Lower leg skin (tissue), 4 donors: ENCODE measurements at regions not wholly inside any gene's neighbourhood (a gene's known extent, or its start where the extent isn't known, plus 50 kb on each side); places are given as distances from the start of the nearest gene placed in this dataset.
"Not testable (repeated sequence)": the region's sequence is repeated elsewhere in the genome, so short reads cannot be mapped to it uniquely, and the experiment has no call there.

ENCODE experiments used
- DNase-seq, 2 donors: peaks; one replicate each; pipeline ENCODE4 v3.0.0-alpha.2; 2019; ENCODE audit warnings: low spot score in 2 of 2
- H3K4me3 ChIP-seq: fragments of 200-600 bp; sonication (generic); 2 replicates; pipeline ENCODE4 v1.5.1; 2017; ENCODE audit warnings: mild to moderate bottlenecking, low read depth; ENCODE audit not compliant: poor library complexity, severe bottlenecking
- CTCF ChIP-seq, 3 donors: fragments of 450-650 bp; IDR thresholded peaks; one replicate each; pipeline ENCODE4 v1.5.1; 2016; ENCODE audit warnings: antibody characterized with exemption in 3 of 3, mild to moderate bottlenecking in 3 of 3, moderate library complexity in 2 of 3
- POLR2A ChIP-seq, 2 donors: fragments of 450-650 bp; IDR thresholded peaks; one replicate each; pipeline ENCODE4 v1.6.1; 2016 to 2017; ENCODE audit warnings: antibody characterized with exemption in 2 of 2, mild to moderate bottlenecking in 1 of 2, moderate library complexity in 1 of 2
- WGBS, 2 donors: methylation state at CpG; one replicate each; pipeline ENCODE4 v1.1.5; 2018; 5-methylcytosine and 5-hydroxymethylcytosine counted together
- intact Hi-C: fragments of 100-400 bp; cut with DNase I; formaldehyde crosslinking; loops from one replicate; pipeline ENCODE4 v1.15.0; 2023; ENCODE audit warnings: low total_unique reads

DNA sequence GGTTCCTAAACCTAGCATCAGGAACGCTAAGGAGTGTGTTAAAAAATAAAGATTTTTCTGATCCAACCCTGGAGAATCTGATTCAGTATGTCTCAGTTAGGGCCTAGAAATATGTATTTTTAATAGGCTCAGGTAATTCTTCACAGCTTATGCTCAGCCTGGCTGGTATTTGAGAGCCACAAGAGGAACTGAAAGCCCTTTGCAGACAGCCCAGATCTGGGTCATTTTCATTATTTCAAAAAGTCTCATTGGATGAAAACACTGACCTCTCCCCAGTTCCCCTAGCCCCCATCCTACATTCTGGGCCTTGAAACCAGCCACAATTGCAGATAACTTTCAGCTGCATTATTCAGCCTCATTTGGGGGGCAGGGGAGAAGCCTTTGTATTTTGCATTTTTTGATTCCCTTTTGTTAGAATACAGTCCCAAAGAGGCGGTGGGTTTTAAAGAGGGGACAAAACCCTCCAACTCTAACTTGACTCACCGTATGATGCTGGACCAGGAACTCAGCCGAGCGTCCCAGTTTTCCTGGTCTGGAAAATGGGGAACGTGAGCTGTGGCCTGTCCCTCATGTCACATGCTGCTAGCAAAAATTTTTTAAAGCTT, 66.0 kb upstream of the LARGE1 start:
- no peak for TF ChIP-seq CTCF (IDR thresholded peaks at IDR 0.05)
- no peak for TF ChIP-seq POLR2A (IDR thresholded peaks at IDR 0.05)

DNA sequence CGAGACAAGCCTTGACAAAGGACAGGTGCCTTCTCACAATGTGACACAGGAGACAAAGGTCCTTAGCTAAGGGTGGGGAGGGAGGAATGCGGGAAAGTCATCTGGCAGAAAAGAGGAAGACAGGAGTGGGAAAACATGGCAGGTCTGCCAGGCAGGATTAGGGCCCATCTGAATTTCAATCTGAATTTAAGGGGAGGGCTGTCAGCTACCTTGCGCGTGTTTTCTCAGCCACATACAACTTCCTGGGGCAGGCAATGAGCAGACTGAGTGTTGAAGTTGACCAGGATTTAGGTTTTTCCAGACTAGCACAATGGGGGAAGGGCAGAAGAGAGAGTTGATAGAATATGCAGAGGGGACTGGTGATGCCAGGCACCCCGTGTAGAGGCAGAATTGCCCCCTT, 66.7 kb upstream of the LARGE1 start:
- H3K4me3 ChIP-seq: no peak overlapping the region
- no peak for DNase-seq
- 52 to 56% methylated on average over 5 of the region's 5 CpGs for WGBS, 2 donors
- intact Hi-C loops: no loop called here
- TF ChIP-seq POLR2A (IDR thresholded peaks at IDR 0.05) (no peak), CTCF (IDR thresholded peaks at IDR 0.05) (no peak)

More for the DNA sequence above, 66.0 kb upstream of the LARGE1 start:
- intact Hi-C loops: no loop called here
- 81 to 90% methylated on average over 6 of the region's 6 CpGs for WGBS, 2 donors
- DNase-seq: no peak
- no peak overlapping the region for H3K4me3 ChIP-seq

GRCh38 chr22:33989263-33989662, 69.0 kb upstream of the LARGE1 start:
- intact Hi-C loops: not testable (repeated sequence)
- WGBS, 2 donors: 96 to 97% methylated on average over 7 of the region's 7 CpGs

GRCh38 chr22:33991620-33992019, 71.3 kb upstream of the LARGE1 start:
- WGBS, 2 donors: 24 to 28% methylated on average over 1 of the region's 1 CpG
- no peak overlapping the region for H3K4me3 ChIP-seq
- TF ChIP-seq CTCF (IDR thresholded peaks at IDR 0.05) (no peak), POLR2A (IDR thresholded peaks at IDR 0.05) (no peak)
- intact Hi-C loops: no loop called here
- no peak for DNase-seq

More at GRCh38 chr22:33989263-33989662, 69.0 kb upstream of the LARGE1 start:
- H3K4me3 ChIP-seq, DNase-seq: not testable (repeated sequence)

GRCh38 chr22:33996824-33997223, 76.5 kb upstream of the LARGE1 start:
- TF ChIP-seq POLR2A (IDR thresholded peaks at IDR 0.05) (no peak), CTCF (IDR thresholded peaks at IDR 0.05) (no peak)
- no peak for DNase-seq
- intact Hi-C loops: no loop called here
- no peak overlapping the region for H3K4me3 ChIP-seq
- 92 to 94% methylated on average over 3 of the region's 3 CpGs for WGBS, 2 donors

DNA sequence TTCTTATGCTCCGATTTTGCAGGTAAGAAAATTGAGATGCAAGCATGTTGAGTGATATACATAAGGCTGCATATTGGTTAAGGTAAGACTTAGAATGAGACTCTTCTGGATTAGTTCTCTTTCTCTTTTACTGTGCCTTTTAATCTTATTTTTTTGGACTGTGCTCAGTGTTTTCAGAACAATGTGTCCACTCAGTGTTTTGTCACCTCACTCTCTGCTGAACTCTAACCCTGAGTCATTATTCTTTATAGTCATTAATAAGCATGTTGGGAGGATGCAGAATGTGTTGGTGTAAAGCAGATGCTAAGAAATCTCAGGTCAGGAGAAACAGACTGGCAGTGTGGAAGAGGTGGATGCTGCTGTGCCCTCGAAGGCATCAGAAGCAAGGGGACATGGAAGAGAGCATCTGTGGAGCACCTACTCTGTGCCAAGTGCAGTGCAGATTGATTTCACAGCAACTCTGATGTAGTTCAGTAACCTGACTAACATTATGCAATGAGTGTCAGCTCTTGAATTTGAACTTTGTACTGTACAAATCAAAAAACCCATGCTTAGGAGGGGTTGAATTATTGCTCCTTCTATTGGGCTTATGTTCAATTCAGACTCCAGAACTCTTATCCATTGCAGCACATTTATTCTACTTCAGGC, 80.7 kb upstream of the LARGE1 start:
- 76 to 82% methylated on average over 2 of the region's 2 CpGs for WGBS, 2 donors
- DNase-seq: no peak
- TF ChIP-seq CTCF (IDR thresholded peaks at IDR 0.05) (no peak), POLR2A (IDR thresholded peaks at IDR 0.05) (no peak)
- H3K4me3 ChIP-seq: no peak overlapping the region
- intact Hi-C loops: no loop called here
